Stimulated activated naive CD8-positive, alpha-beta T cell treated with anti-CD3 and anti-CD28 coated beads, Interleukin-15, amount 100 ng/mL, for 72 hours (primary cell): ENCODE measurements at regions not wholly inside any gene's neighbourhood (a gene's known extent, or its start where the extent isn't known, plus 50 kb on each side); places are given as distances from the start of the nearest gene placed in this dataset.

Source experiments
- ATAC-seq: fragments of 150-1000 bp; cut with Tn5 transposase; 2 replicates; pipeline ENCODE4 v1.10.0; 2021; ENCODE audit warnings: mild to moderate bottlenecking, moderate library complexity
- DNase-seq, 2 donors: peaks; one replicate each; pipeline ENCODE4 v3.0.0; 2021 to 2022
- H3K27ac Mint-ChIP-seq, 2 donors: one replicate each; pipeline ENCODE4 v1.8.0; 2022; ENCODE audit warnings: mild to moderate bottlenecking in 2 of 2, mixed read lengths in 2 of 2, moderate library complexity in 2 of 2
- H3K27me3 Mint-ChIP-seq: one replicate; pipeline ENCODE4 v1.8.0; 2022; ENCODE audit warnings: mixed read lengths
- H3K4me1 Mint-ChIP-seq: one replicate; pipeline ENCODE4 v1.8.0; 2022; ENCODE audit warnings: mild to moderate bottlenecking, mixed read lengths
- H3K4me3 Mint-ChIP-seq, 2 donors: one replicate each; pipeline ENCODE4 v1.8.0; 2022; ENCODE audit warnings: mild to moderate bottlenecking in 2 of 2, mixed read lengths in 2 of 2, moderate library complexity in 1 of 2
- H3K9me3 Mint-ChIP-seq, 2 donors: one replicate each; pipeline ENCODE4 v1.8.0; 2022; ENCODE audit warnings: mixed read lengths in 2 of 2

- Mint-ChIP-seq H3K9me3 (no peaks in the 10 kb centered on the region), H3K4me1 (no peaks in the 10 kb centered on the region), H3K27me3 (no peaks in the 10 kb centered on the region), H3K27ac (no peak overlapping the region), H3K4me3 (no peak overlapping the region)
- no peak for DNase-seq
- ATAC-seq, result no peak
These were observed 107.4 kb downstream of the BCOR start for GRCh38 chrX:39990388-39990787.

- Mint-ChIP-seq H3K27me3 (no peaks in the 10 kb centered on the region), H3K27ac (no peak overlapping the region), H3K4me1 (no peaks in the 10 kb centered on the region), H3K9me3 (no peaks in the 10 kb centered on the region), H3K4me3 (no peak overlapping the region)
- DNase-seq (no peak), ATAC-seq (no peak)
These were observed 105.5 kb downstream of the BCOR start for GRCh38 chrX:39992300-39992699.

DNA sequence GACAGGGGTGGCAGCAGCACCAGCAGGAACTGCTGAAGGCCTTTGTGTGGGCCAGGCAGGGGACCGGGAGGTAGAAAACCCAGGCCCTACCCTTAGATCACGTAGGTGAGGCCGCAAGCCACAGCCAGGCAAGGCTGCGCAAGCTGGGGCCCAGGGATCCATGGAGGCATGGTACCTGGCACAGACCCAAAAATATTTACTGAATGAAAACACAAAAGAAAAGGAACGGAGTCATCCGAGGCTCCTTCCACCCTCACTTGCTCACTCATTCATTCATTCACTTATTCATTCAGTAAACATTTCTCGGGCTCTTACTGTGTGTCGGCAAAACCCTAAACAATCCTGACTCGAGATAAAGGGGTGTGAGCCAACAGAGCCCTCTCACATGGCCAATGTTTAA lies 102.3 kb downstream of the BCOR start:
- DNase-seq (no peak), ATAC-seq (no peak)
- Mint-ChIP-seq H3K9me3 (no peaks in the 10 kb centered on the region), H3K27ac (no peak overlapping the region), H3K4me1 (no peaks in the 10 kb centered on the region), H3K4me3 (no peak overlapping the region), H3K27me3 (peaks cover 7% of the 10 kb centered on the region)

GRCh38 chrX:39996536-39996935 lies 101.2 kb downstream of the BCOR start:
- DNase-seq, result no peak
- ATAC-seq, result no peak
- Mint-ChIP-seq H3K27ac (no peak overlapping the region), H3K9me3 (no peaks in the 10 kb centered on the region), H3K4me1 (no peaks in the 10 kb centered on the region), H3K4me3 (no peak overlapping the region), H3K27me3 (peaks cover 7% of the 10 kb centered on the region)

DNA sequence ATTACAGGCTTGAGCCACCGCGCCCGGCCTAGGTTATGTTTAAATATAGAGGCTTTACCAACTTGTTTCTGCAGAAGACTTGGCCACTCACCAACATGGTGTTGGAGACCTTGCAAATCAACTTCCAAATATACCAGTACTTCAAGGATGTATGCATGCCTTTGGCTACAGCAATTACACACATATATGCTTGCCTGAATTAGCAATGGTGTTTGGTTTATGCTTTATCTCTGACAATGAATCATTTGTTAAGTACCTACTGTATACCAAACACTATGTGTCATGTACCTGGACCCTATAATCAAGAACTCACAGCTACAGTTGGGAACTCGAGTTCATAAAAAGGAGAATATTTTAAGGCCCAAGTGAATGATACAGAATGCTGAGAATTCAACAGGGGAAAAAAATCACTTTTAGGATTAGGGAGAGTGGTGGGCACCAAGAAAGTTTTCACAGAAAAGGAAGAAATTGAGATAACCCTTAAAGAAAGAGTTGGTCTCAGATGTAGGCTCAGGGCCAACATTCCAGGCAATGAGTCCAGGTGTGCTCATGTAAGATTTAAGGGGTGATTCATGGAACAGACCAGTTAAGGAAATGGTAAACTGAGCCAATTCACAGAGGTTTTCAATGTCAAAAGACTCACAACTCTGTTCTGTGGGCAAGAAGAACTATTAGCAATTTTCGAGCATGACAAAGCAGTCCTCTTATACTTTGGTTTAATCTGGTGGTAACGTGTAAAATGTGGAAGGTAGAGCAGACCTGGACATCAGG lies 98.9 kb downstream of the BCOR start:
- no peak overlapping the region for H3K27ac Mint-ChIP-seq
- ATAC-seq, result no peak

More for the DNA sequence above, 98.9 kb downstream of the BCOR start:
- Mint-ChIP-seq H3K4me1 (no peaks in the 10 kb centered on the region), H3K4me3 (no peak overlapping the region), H3K27me3 (peaks cover 9% of the 10 kb centered on the region), H3K9me3 (no peaks in the 10 kb centered on the region)
- DNase-seq, result no peak
